HepG2 (cell line): ENCODE measurements at regions not wholly inside any gene's neighbourhood (a gene's known extent, or its start where the extent isn't known, plus 50 kb on each side); places are given as distances from the start of the nearest gene placed in this dataset.

ENCODE experiments used
- CEBPB ChIP-seq: IDR thresholded peaks from 2 replicates; pipeline ENCODE4 v1.6.1; 2011; ENCODE audit warnings: low read depth, low read length, improper control_type of control experiment, borderline replicate concordance
- CHD4 ChIP-seq: fragments of 200-600 bp; sonication (generic); IDR thresholded peaks from 2 replicates; pipeline ENCODE4 v1.7.0; 2017; ENCODE audit warnings: mild to moderate bottlenecking, low read length, borderline replicate concordance
- DNMT3B ChIP-seq: conservative IDR thresholded peaks from 2 replicates; pipeline ENCODE4 v1.6.1; 2016; ENCODE audit warnings: missing biosample characterization, control low read depth
- JDP2 ChIP-seq: sonication (generic); formaldehyde crosslinking; IDR thresholded peaks from 2 replicates; pipeline ENCODE4 v1.8.1; 2022; ENCODE audit warnings: missing genetic modification reagents, borderline replicate concordance
- KAT7 ChIP-seq: IDR thresholded peaks from 2 replicates; pipeline ENCODE4 v1.6.1; 2018; ENCODE audit warnings: borderline replicate concordance, missing compliant biosample characterization
- KDM6A ChIP-seq: IDR thresholded peaks from 2 replicates; pipeline ENCODE4 v1.6.1; 2016; ENCODE audit warnings: low read depth
- KLF12 ChIP-seq: sonication (generic); formaldehyde crosslinking; IDR thresholded peaks from 2 replicates; pipeline ENCODE4 v1.4.0; 2020; ENCODE audit warnings: missing genetic modification reagents, borderline replicate concordance
- KLF15 ChIP-seq: sonication (generic); formaldehyde crosslinking; IDR thresholded peaks from 2 replicates; pipeline ENCODE4 v1.8.1; 2023; ENCODE audit warnings: borderline replicate concordance, mild to moderate bottlenecking, inconsistent platforms, missing genetic modification reagents, mixed read lengths
- MAFF ChIP-seq: IDR thresholded peaks from 2 replicates; pipeline ENCODE4 v1.6.1; 2011; ENCODE audit warnings: low read depth, low read length, improper control_type of control experiment
- MXD4 ChIP-seq: IDR thresholded peaks from 2 replicates; pipeline ENCODE4 v1.6.1; 2016; ENCODE audit warnings: mild to moderate bottlenecking, missing biosample characterization, missing genetic modification reagents
- NR2F2 ChIP-seq: IDR thresholded peaks from 2 replicates; pipeline ENCODE4 v1.6.1; 2012; ENCODE audit warnings: low read depth, inconsistent platforms, borderline replicate concordance
- PHF8 ChIP-seq: sonication (generic); formaldehyde crosslinking; IDR thresholded peaks from 2 replicates; pipeline ENCODE4 v1.5.0; 2020; ENCODE audit warnings: missing genetic modification reagents
- SOX5 ChIP-seq: IDR thresholded peaks from 2 replicates; pipeline ENCODE4 v1.6.1; 2016; ENCODE audit warnings: borderline replicate concordance
- TAF15 ChIP-seq: fragments of 200-400 bp; formaldehyde crosslinking; IDR thresholded peaks from one replicate; pipeline ENCODE4 v1.6.1; 2018; ENCODE audit warnings: mild to moderate bottlenecking, low read depth, low read length; ENCODE audit not compliant: poor library complexity, severe bottlenecking
- ZNF12 ChIP-seq: sonication (generic); formaldehyde crosslinking; IDR thresholded peaks from 2 replicates; pipeline ENCODE4 v1.5.0; 2020; ENCODE audit warnings: missing genetic modification reagents
- ZNF570 ChIP-seq: sonication (generic); formaldehyde crosslinking; IDR thresholded peaks from 2 replicates; pipeline ENCODE4 v1.4.0; 2020; ENCODE audit warnings: mild to moderate bottlenecking, missing genetic modification reagents, borderline replicate concordance
- ZNF607 ChIP-seq: sonication (generic); formaldehyde crosslinking; IDR thresholded peaks from 2 replicates; pipeline ENCODE4 v1.5.1; 2020; ENCODE audit warnings: missing genetic modification reagents, mild to moderate bottlenecking, borderline replicate concordance
- ZNF790 ChIP-seq: sonication (generic); formaldehyde crosslinking; IDR thresholded peaks from 2 replicates; pipeline ENCODE4 v1.8.0; 2022; ENCODE audit warnings: missing genetic modification reagents, mild to moderate bottlenecking, borderline replicate concordance
- ZNF816 ChIP-seq: sonication (generic); formaldehyde crosslinking; IDR thresholded peaks from 2 replicates; pipeline ENCODE4 v1.8.0; 2022; ENCODE audit warnings: missing genetic modification reagents, mild to moderate bottlenecking, borderline replicate concordance
- ZNF850 ChIP-seq: sonication (generic); formaldehyde crosslinking; conservative IDR thresholded peaks from 2 replicates; pipeline ENCODE4 v1.9.0; 2021; ENCODE audit warnings: mild to moderate bottlenecking, missing genetic modification reagents
- TF ChIP-seq, protein P1 (sequence below), 2 experiments: sonication (generic) in 1 of 2; formaldehyde crosslinking in 1 of 2; IDR thresholded peaks; 2 replicates each; pipeline versions ENCODE4 v1.4.0 to v1.6.1; 2018 to 2020; ENCODE audit warnings: missing genetic modification reagents in 2 of 2, borderline replicate concordance in 1 of 2, low read depth in 1 of 2, mild to moderate bottlenecking in 1 of 2, missing biosample characterization in 1 of 2
- TF ChIP-seq, protein P2 (sequence below): sonication (generic); formaldehyde crosslinking; IDR thresholded peaks from 2 replicates; pipeline ENCODE4 v1.5.1; 2020; ENCODE audit warnings: missing genetic modification reagents, mild to moderate bottlenecking, borderline replicate concordance
- TF ChIP-seq, protein P3 (sequence below): sonication (generic); formaldehyde crosslinking; IDR thresholded peaks from 2 replicates; pipeline ENCODE4 v1.4.0; 2020; ENCODE audit warnings: mild to moderate bottlenecking, low read depth, missing genetic modification reagents
- TF ChIP-seq, protein P4 (sequence below): sonication (generic); formaldehyde crosslinking; IDR thresholded peaks from 2 replicates; pipeline ENCODE4 v1.4.0; 2020; ENCODE audit warnings: missing genetic modification reagents

DNA sequence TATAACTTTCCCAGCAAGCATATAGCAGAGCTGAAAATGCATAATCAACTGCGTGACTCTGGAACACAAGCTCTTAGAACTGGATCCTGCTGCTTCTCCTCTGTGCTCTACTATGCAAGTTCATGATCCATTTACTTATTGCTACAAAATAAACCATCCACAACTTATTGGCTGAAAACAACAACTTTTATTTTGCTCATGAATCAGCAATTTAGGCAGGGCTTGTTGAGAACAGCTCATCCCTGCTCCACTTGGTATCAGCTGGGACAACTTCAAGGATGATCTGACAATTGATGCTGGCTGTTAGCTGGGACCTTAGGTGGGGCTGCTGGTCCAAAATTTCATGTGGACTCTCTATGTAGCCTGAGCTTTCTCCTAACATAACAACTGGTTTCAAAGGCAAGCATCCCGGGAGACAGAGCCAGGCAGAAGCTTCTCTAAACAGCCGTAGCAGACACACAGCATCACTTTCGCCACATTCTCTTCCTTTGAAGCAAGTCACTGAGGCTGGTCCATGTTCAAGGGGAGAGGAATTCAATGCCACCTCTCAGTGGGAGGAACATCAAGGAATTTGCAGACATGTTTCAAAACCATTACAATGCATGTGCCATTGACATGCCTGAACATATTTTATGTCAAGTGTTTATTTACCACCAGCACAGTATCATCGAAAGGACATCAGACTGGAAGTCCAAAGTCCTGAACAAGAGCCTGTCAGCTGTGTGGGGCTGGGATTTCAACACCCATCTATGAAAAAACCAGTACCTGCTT lies 153.1 kb upstream of the PKDCC start (continued):
- TF ChIP-seq KLF12 (no peak), KDM6A (CRISPR knock-in tag) (no peak; the same call in 1 of the 2 replicates), ZNF570 (CRISPR knock-in tag) (no peak), KLF15 (CRISPR knock-in tag) (no peak), MXD4 (CRISPR knock-in tag) (no peak), ZNF816 (CRISPR knock-in tag) (no peak), MAFF (peak; percentile 72), CHD4 (no peak), ZNF790 (no peak), JDP2 (no peak), ZNF12 (no peak; the same call in 1 of the 2 replicates), CEBPB (peak; percentile 87), ZNF850 (CRISPR knock-in tag) (no peak), TAF15 (no peak), ZNF607 (CRISPR knock-in tag) (no peak), DNMT3B (CRISPR knock-in tag) (0 out of 2 replicates have a peak, but pooled peaks have one; percentile 58), SOX5 (CRISPR knock-in tag) (peak; percentile 58), KAT7 (CRISPR knock-in tag) (no peak), NR2F2 (no peak), PHF8 (no peak)
- TF ChIP-seq, protein P1, sequence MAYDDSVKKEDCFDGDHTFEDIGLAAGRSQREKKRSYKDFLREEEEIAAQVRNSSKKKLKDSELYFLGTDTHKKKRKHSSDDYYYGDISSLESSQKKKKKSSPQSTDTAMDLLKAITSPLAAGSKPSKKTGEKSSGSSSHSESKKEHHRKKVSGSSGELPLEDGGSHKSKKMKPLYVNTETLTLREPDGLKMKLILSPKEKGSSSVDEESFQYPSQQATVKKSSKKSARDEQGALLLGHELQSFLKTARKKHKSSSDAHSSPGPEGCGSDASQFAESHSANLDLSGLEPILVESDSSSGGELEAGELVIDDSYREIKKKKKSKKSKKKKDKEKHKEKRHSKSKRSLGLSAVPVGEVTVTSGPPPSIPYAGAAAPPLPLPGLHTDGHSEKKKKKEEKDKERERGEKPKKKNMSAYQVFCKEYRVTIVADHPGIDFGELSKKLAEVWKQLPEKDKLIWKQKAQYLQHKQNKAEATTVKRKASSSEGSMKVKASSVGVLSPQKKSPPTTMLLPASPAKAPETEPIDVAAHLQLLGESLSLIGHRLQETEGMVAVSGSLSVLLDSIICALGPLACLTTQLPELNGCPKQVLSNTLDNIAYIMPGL (CRISPR knock-in tag; IDR thresholded peaks at IDR 0.05; ENCODE audit: borderline replicate concordance in 1 of 2, low read depth in 1 of 2) = no peak
- TF ChIP-seq, protein P2, sequence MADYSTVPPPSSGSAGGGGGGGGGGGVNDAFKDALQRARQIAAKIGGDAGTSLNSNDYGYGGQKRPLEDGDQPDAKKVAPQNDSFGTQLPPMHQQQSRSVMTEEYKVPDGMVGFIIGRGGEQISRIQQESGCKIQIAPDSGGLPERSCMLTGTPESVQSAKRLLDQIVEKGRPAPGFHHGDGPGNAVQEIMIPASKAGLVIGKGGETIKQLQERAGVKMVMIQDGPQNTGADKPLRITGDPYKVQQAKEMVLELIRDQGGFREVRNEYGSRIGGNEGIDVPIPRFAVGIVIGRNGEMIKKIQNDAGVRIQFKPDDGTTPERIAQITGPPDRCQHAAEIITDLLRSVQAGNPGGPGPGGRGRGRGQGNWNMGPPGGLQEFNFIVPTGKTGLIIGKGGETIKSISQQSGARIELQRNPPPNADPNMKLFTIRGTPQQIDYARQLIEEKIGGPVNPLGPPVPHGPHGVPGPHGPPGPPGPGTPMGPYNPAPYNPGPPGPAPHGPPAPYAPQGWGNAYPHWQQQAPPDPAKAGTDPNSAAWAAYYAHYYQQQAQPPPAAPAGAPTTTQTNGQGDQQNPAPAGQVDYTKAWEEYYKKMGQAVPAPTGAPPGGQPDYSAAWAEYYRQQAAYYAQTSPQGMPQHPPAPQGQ = no peak
- TF ChIP-seq, protein P3, sequence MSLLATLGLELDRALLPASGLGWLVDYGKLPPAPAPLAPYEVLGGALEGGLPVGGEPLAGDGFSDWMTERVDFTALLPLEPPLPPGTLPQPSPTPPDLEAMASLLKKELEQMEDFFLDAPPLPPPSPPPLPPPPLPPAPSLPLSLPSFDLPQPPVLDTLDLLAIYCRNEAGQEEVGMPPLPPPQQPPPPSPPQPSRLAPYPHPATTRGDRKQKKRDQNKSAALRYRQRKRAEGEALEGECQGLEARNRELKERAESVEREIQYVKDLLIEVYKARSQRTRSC (CRISPR knock-in tag) = no peak
- TF ChIP-seq, protein P4, sequence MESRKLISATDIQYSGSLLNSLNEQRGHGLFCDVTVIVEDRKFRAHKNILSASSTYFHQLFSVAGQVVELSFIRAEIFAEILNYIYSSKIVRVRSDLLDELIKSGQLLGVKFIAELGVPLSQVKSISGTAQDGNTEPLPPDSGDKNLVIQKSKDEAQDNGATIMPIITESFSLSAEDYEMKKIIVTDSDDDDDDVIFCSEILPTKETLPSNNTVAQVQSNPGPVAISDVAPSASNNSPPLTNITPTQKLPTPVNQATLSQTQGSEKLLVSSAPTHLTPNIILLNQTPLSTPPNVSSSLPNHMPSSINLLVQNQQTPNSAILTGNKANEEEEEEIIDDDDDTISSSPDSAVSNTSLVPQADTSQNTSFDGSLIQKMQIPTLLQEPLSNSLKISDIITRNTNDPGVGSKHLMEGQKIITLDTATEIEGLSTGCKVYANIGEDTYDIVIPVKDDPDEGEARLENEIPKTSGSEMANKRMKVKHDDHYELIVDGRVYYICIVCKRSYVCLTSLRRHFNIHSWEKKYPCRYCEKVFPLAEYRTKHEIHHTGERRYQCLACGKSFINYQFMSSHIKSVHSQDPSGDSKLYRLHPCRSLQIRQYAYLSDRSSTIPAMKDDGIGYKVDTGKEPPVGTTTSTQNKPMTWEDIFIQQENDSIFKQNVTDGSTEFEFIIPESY (CRISPR knock-in tag) = 0 out of 2 replicates have a peak, but pooled peaks have one; percentile 22
